PC-3 (cell line): ENCODE measurements at regions not wholly inside any gene's neighbourhood (a gene's known extent, or its start where the extent isn't known, plus 50 kb on each side); places are given as distances from the start of the nearest gene placed in this dataset.

Source experiments
- ATAC-seq: fragments of 200-7000 bp; cut with Tn5 transposase; 2 replicates; pipeline ENCODE4 v1.9.1; 2020; ENCODE audit warnings: mild to moderate bottlenecking, moderate library complexity
- BruUV-seq: library from RNA; stranded (reverse); fragments of 400-500 nt; replicated peaks from 2 replicates; lab custom pipeline; 2021; lab: Mats Ljungman, UMichigan
- CTCF ChIA-PET: fragments of 300-600 bp; sonication (Branson Sonifier 250); formaldehyde crosslinking; loops from one replicate; lab custom pipeline; 2022; ENCODE audit warnings: antibody characterized with exemption; lab: Charles Lee
- POLR2A ChIA-PET: fragments of 300-600 bp; sonication (Branson Sonifier 250); formaldehyde crosslinking; loops from one replicate; lab custom pipeline; 2022; ENCODE audit warnings: antibody characterized with exemption; ENCODE audit not compliant: unreplicated experiment; lab: Charles Lee
- DNase-seq: peaks from one replicate; pipeline ENCODE4 v3.0.0-alpha.2; 2015
- H2AFZ ChIP-seq: fragments of 300-600 bp; sonication (generic); 2 replicates; pipeline ENCODE4 v1.6.0; 2016; ENCODE audit warnings: antibody characterized with exemption, low read length
- H3F3A ChIP-seq: fragments of 300-600 bp; sonication (generic); one replicate; pipeline ENCODE4 v1.6.0; 2017; ENCODE audit warnings: antibody characterized with exemption, low read length, control low read depth, mild to moderate bottlenecking; ENCODE audit not compliant: unreplicated experiment
- H3K27ac ChIP-seq: fragments of 300-600 bp; sonication (generic); 2 replicates; pipeline ENCODE4 v1.5.1; 2016; ENCODE audit warnings: mild to moderate bottlenecking, low read length
- H3K27me3 ChIP-seq: fragments of 300-600 bp; sonication (generic); 2 replicates; pipeline ENCODE4 v1.6.1; 2016; ENCODE audit warnings: low read length, mixed read lengths
- H3K36me3 ChIP-seq: fragments of 300-600 bp; sonication (generic); 2 replicates; pipeline ENCODE4 v1.6.1; 2016; ENCODE audit warnings: low read depth, mixed run types, low read length, mixed read lengths
- H3K4me1 ChIP-seq: fragments of 300-600 bp; sonication (generic); 2 replicates; pipeline ENCODE4 v1.5.1; 2016; ENCODE audit warnings: low read length; ENCODE audit not compliant: insufficient read depth
- H3K4me2 ChIP-seq: fragments of 300-600 bp; sonication (generic); 2 replicates; pipeline ENCODE4 v1.6.0; 2016; ENCODE audit warnings: low read length
- H3K4me3 ChIP-seq: fragments of 300-600 bp; sonication (generic); 2 replicates; pipeline ENCODE4 v1.5.1; 2016; ENCODE audit warnings: mild to moderate bottlenecking, low read length, mixed read lengths
- H3K79me2 ChIP-seq: fragments of 300-600 bp; sonication (generic); 2 replicates; pipeline ENCODE4 v1.6.1; 2017; ENCODE audit warnings: low read length, mixed read lengths
- H3K9ac ChIP-seq: fragments of 300-600 bp; sonication (generic); 2 replicates; pipeline ENCODE4 v1.6.0; 2016; ENCODE audit warnings: mild to moderate bottlenecking, low read length
- H3K9me2 ChIP-seq: fragments of 300-600 bp; sonication (generic); replicated peaks from 2 replicates; pipeline ENCODE4 v1.6.1; 2016; ENCODE audit warnings: mixed run types, low read length, mixed read lengths
- H3K9me3 ChIP-seq: fragments of 300-600 bp; sonication (generic); 2 replicates; pipeline ENCODE4 v1.6.1; 2016; ENCODE audit warnings: low read length, mixed read lengths
- H4K20me1 ChIP-seq: fragments of 300-600 bp; sonication (generic); 2 replicates; pipeline ENCODE4 v1.6.1; 2016; ENCODE audit warnings: low read length, mixed read lengths
- CTCF ChIP-seq: fragments of 300-600 bp; sonication (generic); conservative IDR thresholded peaks from 2 replicates; pipeline ENCODE4 v1.5.1; 2017; ENCODE audit warnings: antibody characterized with exemption, low read depth, mild to moderate bottlenecking, low read length
- EZH2 ChIP-seq: fragments of 300-600 bp; sonication (generic); IDR thresholded peaks from one replicate; pipeline ENCODE4 v1.6.1; 2017; ENCODE audit warnings: antibody characterized with exemption, mild to moderate bottlenecking, low read length; ENCODE audit not compliant: unreplicated experiment
- EZH2phosphoT487 ChIP-seq: fragments of 300-600 bp; sonication (generic); IDR thresholded peaks from 2 replicates; pipeline ENCODE4 v1.6.1; 2018; ENCODE audit warnings: mild to moderate bottlenecking, antibody characterized with exemption, low read length, borderline replicate concordance
- intact Hi-C: fragments of 100-400 bp; cut with micrococcal nuclease; formaldehyde crosslinking; loops from 2 replicates; pipeline ENCODE4 v1.9.0; 2023

GRCh38 chr14:51185180-51185579 lies 54.9 kb upstream of the TMX1 start:
- H3K27ac ChIP-seq: no peak overlapping the region
- H3K9me3 ChIP-seq: no peaks in the 10 kb centered on the region
- no peak overlapping the region for H3K9ac ChIP-seq
- H3K27me3 ChIP-seq: no peaks in the 10 kb centered on the region
- no peaks in the 10 kb centered on the region for H3F3A ChIP-seq
- H3K36me3 ChIP-seq: no peaks in the 10 kb centered on the region
- DNase-seq (no peak), ATAC-seq (no peak)
- no TSS peak for BruUV-seq
- H3K4me3 ChIP-seq: no peak overlapping the region
- no peaks in the 10 kb centered on the region for H4K20me1 ChIP-seq
- H3K9me2 ChIP-seq: no peaks in the 10 kb centered on the region
- TF ChIP-seq CTCF: no peak
- TF ChIP-seq EZH2: no peak
- no peak for TF ChIP-seq EZH2phosphoT487
- intact Hi-C loops: no loop called here
- POLR2A ChIA-PET: no interaction called here
- H3K4me1 ChIP-seq: peaks cover 47% of the 10 kb centered on the region
- no peak overlapping the region for H2AFZ ChIP-seq
- H3K79me2 ChIP-seq: no peaks in the 10 kb centered on the region
- H3K4me2 ChIP-seq: no peak overlapping the region
- CTCF ChIA-PET: no interaction called here

- Histone ChIP-seq H3F3A (no peaks in the 10 kb centered on the region), H4K20me1 (no peaks in the 10 kb centered on the region), H3K9me3 (no peaks in the 10 kb centered on the region), H3K9ac (no peak overlapping the region), H3K36me3 (no peaks in the 10 kb centered on the region), H3K27me3 (no peaks in the 10 kb centered on the region), H3K4me2 (no peak overlapping the region), H3K9me2 (no peaks in the 10 kb centered on the region), H2AFZ (no peak overlapping the region), H3K27ac (no peak overlapping the region), H3K4me1 (peaks cover 44% of the 10 kb centered on the region), H3K79me2 (no peaks in the 10 kb centered on the region), H3K4me3 (no peak overlapping the region)
- CTCF ChIA-PET: no interaction called here
- intact Hi-C loops: no loop called here
- no TSS peak for BruUV-seq
- ATAC-seq: no peak
- TF ChIP-seq CTCF (no peak), EZH2phosphoT487 (no peak), EZH2 (no peak)
- no peak for DNase-seq
- POLR2A ChIA-PET: no interaction called here
These were observed 54.3 kb upstream of the TMX1 start for GRCh38 chr14:51185754-51186153.

GRCh38 chr14:51188566-51189185 lies 51.4 kb upstream of the TMX1 start:
- H3K27ac ChIP-seq: peak overlapping the region; percentile 68

More at GRCh38 chr14:51188566-51189185, 51.4 kb upstream of the TMX1 start:
- ChIA-PET CTCF (no interaction called here), POLR2A (no interaction called here)
- peak; percentile 71 for ATAC-seq
- Histone ChIP-seq H3K27me3 (no peaks in the 10 kb centered on the region), H3K9me2 (no peaks in the 10 kb centered on the region), H3K36me3 (no peaks in the 10 kb centered on the region), H4K20me1 (no peaks in the 10 kb centered on the region), H3K4me3 (no peak overlapping the region), H3F3A (no peaks in the 10 kb centered on the region), H3K4me2 (peak overlapping the region; percentile 19), H3K79me2 (no peaks in the 10 kb centered on the region), H3K9me3 (no peaks in the 10 kb centered on the region), H2AFZ (no peak overlapping the region), H3K9ac (peak overlapping the region; percentile 33; the same call in 1 of the 2 replicates), H3K4me1 (peaks cover 22% of the 10 kb centered on the region)
- intact Hi-C loops: loop anchor here (1.0 kb wide), 1 partner anchor 17 kb away; no protein-coding TSS in a partner anchor
- DNase-seq: peak; percentile 61
- BruUV-seq: no TSS peak
- TF ChIP-seq EZH2phosphoT487 (no peak), EZH2 (no peak), CTCF (no peak)
